ENCODE measurements at regions not wholly inside any gene's neighbourhood (a gene's known extent, or its start where the extent isn't known, plus 50 kb on each side); places are given as distances from the start of the nearest gene placed in this dataset.
"Not testable (repeated sequence)": the region's sequence is repeated elsewhere in the genome, so short reads cannot be mapped to it uniquely, and the experiment has no call there.

GRCh38 chr11:116698080-116698479 lies 74.7 kb downstream of the BUD13 start:
- no peak for DNase-seq

GRCh38 chr11:116697639-116698038 lies 75.1 kb downstream of the BUD13 start:
- DNase-seq, result no peak

DNA sequence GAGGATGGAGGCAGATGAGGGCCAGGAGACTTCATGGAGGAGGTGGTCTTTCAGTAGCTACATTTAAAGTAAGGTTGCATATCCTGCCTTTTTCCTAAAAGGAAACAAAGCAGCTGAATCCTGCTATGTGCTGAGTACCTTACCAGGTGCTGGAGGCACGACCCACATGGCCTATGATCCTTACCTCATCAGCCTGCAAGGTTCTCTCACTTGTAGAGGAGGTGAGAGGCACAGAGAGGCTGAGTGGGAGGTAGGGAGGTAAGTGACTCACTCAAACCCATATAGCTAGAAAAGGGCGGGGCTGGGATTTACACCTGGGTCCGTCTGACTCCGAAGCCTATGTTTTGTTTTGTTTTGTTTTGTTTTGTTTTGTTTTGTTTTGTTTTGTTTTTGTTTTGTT lies 75.8 kb downstream of the BUD13 start:
- DNase-seq, result no peak

- no peak for DNase-seq
Measured at GRCh38 chr11:116696381-116696941, 76.3 kb downstream of the BUD13 start.

- no peak for DNase-seq
Measured at GRCh38 chr11:116695657-116696254, 77.0 kb downstream of the BUD13 start.

DNA sequence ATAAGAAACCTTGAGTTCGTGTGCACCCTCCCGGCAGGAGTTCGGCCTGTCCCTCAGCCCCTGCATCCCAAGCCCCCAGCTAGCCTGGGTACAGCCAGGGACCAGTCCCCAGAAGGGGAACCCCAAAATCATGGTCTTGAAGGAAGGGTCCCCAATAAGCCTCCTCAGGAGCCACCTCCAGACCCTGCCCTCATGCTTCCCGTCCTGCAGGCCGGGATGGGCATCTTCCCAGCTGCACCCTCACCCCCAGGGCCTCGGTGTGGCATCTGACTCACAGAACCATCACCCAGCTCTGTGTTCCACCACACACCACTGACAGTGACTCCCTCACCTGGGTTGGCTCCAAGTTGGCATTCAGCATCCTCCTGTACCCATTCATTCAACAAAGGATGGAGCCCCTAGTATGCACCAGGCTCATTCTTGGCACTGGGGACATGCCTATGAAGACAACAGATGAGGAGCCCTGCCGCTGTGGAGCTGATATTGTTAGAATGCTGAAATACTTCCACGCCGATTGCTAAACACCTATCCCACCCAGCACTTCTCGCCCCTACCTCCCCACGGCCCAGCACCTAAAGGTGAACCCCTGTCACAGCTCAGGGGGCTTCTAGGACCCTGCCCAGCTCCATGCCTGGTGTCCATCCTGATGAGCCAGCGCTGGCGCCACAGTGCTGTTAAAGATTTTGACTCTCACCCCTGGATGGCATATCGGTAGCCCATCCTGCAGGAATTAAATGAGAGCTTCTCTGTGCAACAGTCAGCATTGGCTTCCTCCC lies 77.8 kb downstream of the BUD13 start:
- DNase-seq, result no peak

- DNase-seq, result no peak
Measured at GRCh38 chr11:116694349-116694725, 78.5 kb downstream of the BUD13 start.

DNA sequence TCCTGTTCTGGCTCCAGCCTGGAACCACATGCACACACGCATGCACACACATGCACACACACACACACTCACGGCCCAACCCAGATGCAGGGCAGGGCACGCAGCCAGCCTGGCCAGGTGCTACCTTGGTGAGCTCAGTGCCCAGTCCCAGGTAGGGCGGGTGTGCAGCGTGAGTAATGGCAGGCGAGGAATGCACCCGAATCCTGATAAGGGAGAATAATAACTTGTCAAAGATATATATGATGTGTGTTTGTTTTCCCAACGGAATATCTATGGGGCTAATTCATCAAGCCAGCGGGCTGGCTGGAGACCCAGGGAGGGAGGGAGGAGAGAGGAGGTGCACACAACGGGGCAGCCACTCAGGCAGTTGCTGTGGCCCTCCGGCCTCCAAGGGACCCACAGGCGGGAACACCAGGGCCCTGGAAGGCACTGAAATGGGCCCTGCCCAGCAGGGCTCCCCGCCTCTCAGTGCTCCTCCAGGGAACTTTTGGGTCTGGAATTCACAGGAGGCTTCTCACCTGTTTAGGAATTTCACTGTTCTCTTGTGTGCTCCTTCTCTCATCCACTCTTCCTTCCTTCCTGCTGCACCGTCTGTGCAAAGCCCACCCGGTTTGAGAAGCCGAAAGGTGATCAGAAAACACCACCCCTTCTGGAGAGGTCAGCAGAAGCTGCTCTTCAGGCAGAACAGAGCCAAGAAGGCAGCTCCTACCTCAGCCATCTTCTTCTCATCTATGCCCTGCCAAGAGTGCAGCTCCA lies 79.0 kb downstream of the BUD13 start:
- DNase-seq, result no peak

DNA sequence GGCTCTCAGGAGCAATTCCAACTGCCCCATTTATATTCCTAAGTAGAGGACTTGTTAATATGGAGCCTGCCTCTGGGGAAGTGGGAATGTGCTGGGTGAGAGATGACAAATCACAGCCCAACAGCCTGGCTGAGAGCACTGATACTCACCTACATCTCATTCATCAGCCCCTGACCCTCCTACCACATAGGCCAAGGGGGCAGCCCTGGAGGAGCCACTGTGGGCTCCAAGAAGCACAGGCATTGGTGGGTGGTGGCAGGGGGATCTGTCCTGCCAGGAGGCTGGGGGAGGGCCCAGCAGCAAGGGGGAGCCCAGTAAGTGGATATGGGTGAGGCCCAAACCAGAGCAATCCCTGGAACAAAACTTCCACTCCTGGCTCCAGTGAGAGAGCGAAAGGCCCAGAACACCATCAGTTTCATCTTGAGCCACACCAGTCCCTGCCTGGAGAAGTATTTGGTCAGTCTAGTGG lies 79.7 kb downstream of the BUD13 start:
- no peak for DNase-seq

DNA sequence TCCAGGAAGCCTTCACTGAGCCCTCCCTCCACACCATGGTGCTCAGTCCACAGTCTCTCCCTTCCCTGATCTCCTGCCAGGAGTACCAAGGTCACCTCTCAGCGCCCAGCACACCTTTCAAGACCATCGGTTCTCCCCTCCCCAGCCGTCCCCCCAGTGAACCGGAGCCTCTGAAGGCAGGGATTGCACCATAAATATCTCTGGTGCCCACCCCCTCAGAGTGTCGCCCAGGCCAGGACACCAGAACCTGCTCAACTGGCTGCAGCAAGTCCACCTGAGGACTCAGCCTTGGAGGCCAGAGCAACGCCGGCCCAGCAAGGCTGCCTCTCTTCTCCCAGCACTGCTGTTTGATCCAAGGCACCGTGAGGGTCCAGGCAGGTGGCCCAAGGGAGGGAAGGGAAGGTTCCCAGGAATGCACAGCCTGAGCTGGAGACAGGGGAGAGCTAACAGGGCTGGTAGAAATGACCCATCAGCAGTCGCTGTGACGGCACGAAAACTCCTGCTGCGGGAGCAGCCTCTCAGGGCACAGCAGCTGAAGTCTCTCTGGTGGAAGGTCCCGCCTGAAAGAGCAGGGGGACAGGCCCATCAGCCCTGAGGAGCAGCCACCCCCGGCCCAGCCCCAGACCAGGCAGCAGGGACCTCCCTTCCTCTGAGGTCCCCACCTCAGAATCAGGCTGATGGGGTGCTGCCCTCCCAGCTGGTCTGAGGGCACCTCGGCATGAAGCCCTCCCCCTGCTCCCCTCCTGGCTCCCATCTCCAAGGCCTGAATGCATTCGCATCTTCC lies 80.3 kb downstream of the BUD13 start:
- DNase-seq, result no peak

DNA sequence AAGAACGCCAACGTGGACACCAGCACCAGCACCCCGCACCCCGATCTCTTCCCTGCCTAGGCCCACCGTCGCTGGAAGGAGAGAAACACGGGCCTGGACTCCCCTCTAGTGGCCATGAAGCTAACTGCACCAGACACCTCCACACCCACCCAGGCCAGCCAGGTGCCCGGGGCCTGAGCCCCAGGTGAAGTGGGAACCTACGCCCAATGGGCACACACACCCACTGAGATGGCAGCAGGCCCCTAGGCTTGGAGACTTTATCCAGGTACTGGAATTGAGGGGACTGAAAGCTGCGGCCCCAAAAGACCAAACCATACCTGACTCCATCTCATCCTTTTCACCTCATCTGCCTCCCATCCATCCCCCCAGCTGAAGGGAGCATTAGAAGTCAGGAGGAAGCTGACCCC lies 81.0 kb downstream of the BUD13 start:
- peak; percentile 40 to 62 (median 50) for DNase-seq

GRCh38 chr11:116690611-116691010 lies 82.2 kb downstream of the BUD13 start:
- DNase-seq, result no peak

GRCh38 chr11:116689413-116690127 lies 83.2 kb downstream of the BUD13 start:
- DNase-seq, result no peak

GRCh38 chr11:116688202-116688540 lies 84.6 kb downstream of the BUD13 start:
- no peak for DNase-seq

- DNase-seq, result no peak
Measured at GRCh38 chr11:116687458-116688201, 85.2 kb downstream of the BUD13 start.

GRCh38 chr11:116686866-116687265 lies 85.9 kb downstream of the BUD13 start:
- DNase-seq, result no peak

GRCh38 chr11:116683982-116684381 lies 88.8 kb downstream of the BUD13 start:
- no peak for DNase-seq

- DNase-seq, result no peak
Measured at GRCh38 chr11:116680349-116681125, 92.2 kb downstream of the BUD13 start.

DNA sequence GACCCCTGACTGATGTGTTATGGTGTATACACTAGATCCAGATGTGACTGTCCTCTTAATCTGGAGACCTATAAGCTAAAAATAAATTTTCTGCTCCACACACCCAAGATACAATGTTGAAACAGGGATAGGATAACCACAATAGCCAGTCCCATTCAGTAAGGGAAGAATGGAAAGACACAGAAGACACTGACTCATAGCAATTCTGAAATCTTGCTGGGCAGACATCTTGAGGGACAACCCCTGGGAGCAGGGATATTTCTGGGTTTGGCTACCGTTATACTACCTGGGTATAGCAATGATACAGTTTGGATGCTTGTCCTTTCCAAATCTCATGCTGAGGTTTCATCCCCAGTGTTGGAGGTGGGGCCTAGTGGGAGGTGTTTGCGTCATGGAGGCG lies 93.9 kb downstream of the BUD13 start:
- DNase-seq, result no peak

- not testable (repeated sequence) for DNase-seq
Measured at GRCh38 chr11:116667318-116667717, 105.5 kb downstream of the BUD13 start.

All from suppressor macrophage (primary cell).